GM19324 (cell line): ENCODE measurements at regions not wholly inside any gene's neighbourhood (a gene's known extent, or its start where the extent isn't known, plus 50 kb on each side); places are given as distances from the start of the nearest gene placed in this dataset.

Experiments used
- ATAC-seq: cut with Tn5 transposase; IDR thresholded peaks from one replicate; pipeline ENCODE4 v1.9.1; 2021; ENCODE audit warnings: mild to moderate bottlenecking, moderate library complexity; ENCODE audit not compliant: unreplicated experiment, low FRiP score

- ATAC-seq = no peak
Measured at GRCh38 chr3:127104586-127104985, 88.3 kb upstream of the PRR23E start.

DNA sequence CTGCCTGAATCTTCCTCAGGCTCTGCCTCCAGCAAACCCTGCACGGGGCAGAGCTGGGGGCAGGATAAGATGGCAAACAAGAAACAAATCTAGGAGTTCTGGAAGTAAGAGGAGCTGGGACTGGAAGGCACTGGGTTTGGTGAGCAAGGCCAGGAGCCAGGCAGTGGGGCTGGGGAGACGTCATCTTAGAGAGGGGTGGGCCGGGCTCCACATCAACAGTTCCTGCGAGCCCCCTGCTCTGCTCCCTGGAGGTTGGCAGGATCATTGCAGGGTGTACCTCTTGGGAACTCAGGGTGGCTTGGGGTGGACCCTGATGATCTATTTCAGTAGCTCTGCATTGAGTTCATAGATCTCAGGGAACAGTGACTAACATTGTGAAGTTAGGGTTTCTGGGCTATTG, 87.3 kb upstream of the PRR23E start:
- ATAC-seq = no peak

- no peak for ATAC-seq
Measured at GRCh38 chr3:127106053-127106452, 86.9 kb upstream of the PRR23E start.

GRCh38 chr3:127106456-127106855, 86.5 kb upstream of the PRR23E start:
- ATAC-seq = no peak

GRCh38 chr3:127107002-127107401, 85.9 kb upstream of the PRR23E start:
- no peak for ATAC-seq

DNA sequence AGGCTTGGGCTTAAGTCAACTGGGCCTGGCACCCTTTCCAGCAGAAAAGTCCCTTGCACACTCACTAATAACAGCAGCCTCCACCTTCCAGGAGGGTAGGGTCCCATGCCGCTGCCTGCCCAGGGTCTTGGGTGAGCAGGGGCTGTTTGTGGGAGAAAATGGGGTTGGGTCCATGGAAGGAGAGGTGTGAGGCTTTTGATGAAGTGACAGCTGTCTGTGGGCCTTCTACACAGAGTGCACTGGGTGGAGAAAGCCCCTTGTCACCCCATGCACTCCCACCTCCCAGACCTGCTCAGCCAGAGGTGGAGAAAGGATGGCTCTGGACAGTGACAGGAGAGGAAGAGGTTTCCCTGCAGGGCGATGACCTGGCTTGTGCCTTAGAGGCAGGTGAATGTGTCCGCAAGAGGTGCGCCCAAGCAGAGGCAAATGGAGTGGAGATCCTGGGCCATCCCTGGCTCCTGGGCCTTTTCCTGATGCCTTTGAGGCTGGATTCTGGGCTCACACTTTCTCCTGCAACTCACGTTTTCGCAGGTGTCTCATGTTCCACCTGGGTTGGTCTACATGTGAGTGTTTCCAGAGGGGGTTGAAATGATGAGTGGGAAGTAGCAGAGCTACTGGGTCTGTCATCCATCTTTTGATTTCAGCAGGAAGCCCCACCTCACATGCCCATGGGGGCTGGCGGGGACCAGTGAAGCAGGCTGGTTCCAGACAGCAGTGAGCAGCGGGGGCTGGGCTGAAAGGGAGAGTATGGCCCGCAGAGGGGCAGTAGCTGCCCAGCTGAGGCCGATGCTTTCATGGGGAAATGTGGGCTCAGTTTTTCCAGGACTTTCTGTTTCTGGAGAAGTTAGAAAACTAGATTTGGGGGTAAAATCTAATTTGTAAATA, 85.2 kb upstream of the PRR23E start:
- ATAC-seq = no peak

GRCh38 chr3:127108796-127109195, 84.1 kb upstream of the PRR23E start:
- no peak for ATAC-seq

DNA sequence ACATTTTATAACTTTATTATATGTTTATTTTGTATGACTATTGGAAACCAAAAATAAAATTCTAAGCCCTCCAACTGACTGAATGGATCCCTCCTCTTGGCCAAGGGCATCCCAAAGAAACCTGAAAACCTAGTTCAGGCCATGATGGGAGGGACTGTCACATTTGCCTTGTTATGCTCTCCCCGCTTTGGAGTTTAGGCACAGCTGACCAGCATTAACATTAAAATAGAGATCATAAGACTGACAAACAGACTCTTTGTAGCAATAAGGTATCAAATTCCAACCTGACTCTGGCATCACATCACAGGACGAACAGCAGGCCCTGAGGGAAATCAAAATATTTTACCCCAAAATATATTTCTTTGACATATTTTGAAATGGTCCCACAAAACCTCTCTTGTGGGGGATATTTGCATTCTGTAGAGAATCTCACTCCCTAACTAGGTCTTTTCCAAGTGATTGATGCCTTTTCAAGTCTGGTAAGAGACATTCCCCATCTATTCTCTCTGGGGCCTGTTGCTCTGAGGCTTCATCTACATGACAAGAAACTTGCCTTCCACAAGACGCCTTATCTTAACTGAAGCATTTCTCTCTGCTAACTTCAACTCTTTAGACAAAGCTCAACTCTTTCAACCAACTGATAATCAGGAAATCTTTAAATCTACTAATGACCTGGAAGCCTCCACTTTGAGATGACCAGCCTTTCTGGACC, 81.8 kb upstream of the PRR23E start:
- no peak for ATAC-seq

DNA sequence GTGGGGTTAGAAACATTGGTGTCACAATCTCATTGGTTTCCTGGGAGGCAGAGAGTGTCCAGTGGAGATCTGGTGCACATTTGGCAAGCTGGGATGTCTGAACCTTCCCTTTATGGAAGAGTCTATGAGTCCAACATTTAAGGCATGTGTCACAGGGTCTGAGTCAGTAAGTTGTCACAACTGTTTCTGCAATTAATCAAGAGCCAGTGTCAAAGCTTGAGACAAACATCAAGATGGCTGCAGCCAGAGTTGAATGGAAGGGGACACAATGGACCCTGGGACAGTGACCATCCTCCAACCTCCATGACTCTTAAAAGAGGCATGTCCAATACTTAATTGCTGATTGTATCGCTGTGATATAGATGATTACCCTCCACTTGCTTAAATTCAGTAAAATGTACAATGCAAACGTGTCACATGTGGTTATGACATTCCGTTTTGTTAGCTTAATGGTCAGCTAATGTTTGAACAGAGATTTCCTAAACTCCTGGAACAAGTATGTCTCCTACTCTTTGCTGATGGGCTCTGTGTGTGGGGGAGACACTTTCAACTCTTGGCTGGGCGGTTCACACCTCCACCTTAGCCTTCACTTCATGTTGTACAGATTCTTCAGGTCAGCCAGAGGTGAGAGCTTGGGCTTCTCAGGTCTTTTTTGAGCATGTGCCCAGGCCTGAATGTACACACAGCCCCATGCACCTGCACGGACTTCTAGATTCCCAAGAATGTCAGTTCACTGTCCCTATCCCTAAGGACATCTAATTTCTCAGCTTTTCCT, 79.9 kb upstream of the PRR23E start:
- no peak for ATAC-seq

GRCh38 chr3:127113571-127113891, 79.4 kb upstream of the PRR23E start:
- no peak for ATAC-seq

- ATAC-seq = no peak
Measured at GRCh38 chr3:127114337-127115070, 78.4 kb upstream of the PRR23E start.

GRCh38 chr3:127115691-127116351, 77.1 kb upstream of the PRR23E start:
- ATAC-seq = no peak

DNA sequence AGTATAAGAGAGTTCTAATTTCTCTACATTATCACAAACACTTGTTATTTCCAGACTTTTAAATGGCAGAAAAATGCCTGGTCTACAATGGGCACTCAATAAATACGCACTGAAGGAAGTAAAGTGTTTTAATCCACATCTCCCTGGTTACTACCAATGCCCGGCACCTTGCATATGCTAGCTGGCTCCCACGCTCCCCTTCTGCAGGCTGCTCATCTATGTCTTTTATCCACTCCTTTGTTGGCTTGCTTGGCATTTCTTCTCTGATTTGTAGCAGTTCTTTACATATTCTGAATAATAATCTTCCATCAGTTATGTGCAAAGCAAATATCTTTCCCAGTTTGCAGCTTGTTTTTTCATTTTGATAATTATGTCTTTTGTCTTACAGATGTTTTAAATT, 74.6 kb upstream of the PRR23E start:
- no peak for ATAC-seq

- no peak for ATAC-seq
Measured at GRCh38 chr3:127119693-127120464, 73.1 kb upstream of the PRR23E start.

GRCh38 chr3:127120851-127121647, 71.9 kb upstream of the PRR23E start:
- no peak for ATAC-seq

DNA sequence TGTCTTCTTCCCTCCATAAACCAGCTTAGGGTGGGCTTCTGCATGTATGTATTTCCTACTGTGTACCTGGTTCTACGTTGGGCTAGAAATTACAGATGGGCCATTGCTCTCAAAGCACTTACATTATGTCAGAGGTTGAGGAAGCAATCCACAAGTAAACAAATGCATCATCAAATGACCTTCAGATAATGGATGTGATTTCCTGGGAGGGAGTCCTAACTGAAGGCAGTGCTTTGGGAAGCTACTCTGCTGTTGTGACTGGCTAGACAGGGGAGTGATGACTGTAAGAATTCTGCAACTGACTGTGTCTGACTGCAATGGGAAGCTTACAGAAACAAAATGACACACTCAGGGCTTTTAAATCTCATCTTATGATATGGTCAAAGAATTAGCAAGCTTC, 71.0 kb upstream of the PRR23E start:
- ATAC-seq = no peak

- ATAC-seq = no peak
Measured at GRCh38 chr3:127123533-127123932, 69.4 kb upstream of the PRR23E start.

GRCh38 chr3:127124120-127124519, 68.8 kb upstream of the PRR23E start:
- ATAC-seq = no peak
